HG03139 (cell line): ENCODE measurements at regions not wholly inside any gene's neighbourhood (a gene's known extent, or its start where the extent isn't known, plus 50 kb on each side); places are given as distances from the start of the nearest gene placed in this dataset.

Experiments used
- ATAC-seq: cut with Tn5 transposase; IDR thresholded peaks from one replicate; pipeline ENCODE4 v1.9.1; 2021; ENCODE audit not compliant: unreplicated experiment

- ATAC-seq = no peak
Measured at GRCh38 chr12:115598871-115599811, 678.4 kb downstream of the MED13L start.

GRCh38 chr12:115597157-115597712 lies 680.3 kb downstream of the MED13L start:
- no peak for ATAC-seq

- ATAC-seq = no peak
Measured at GRCh38 chr12:115588131-115588530, 689.4 kb downstream of the MED13L start.

- ATAC-seq = no peak
Measured at GRCh38 chr12:115584156-115584555, 693.3 kb downstream of the MED13L start.

- ATAC-seq = no peak
Measured at GRCh38 chr12:115583591-115583990, 693.9 kb downstream of the MED13L start.

GRCh38 chr12:115577401-115577800 lies 700.1 kb downstream of the MED13L start:
- ATAC-seq = no peak

GRCh38 chr12:115574826-115575225 lies 702.7 kb downstream of the MED13L start:
- ATAC-seq = no peak

GRCh38 chr12:115572440-115572839 lies 705.1 kb downstream of the MED13L start:
- no peak for ATAC-seq

- ATAC-seq = no peak
Measured at GRCh38 chr12:115571446-115571845, 706.0 kb downstream of the MED13L start.

- ATAC-seq = no peak
Measured at GRCh38 chr12:115571027-115571426, 706.5 kb downstream of the MED13L start.

- no peak for ATAC-seq
Measured at GRCh38 chr12:115570069-115570777, 707.3 kb downstream of the MED13L start.

GRCh38 chr12:115569345-115570068 lies 708.0 kb downstream of the MED13L start:
- ATAC-seq = no peak

GRCh38 chr12:115558281-115558680 lies 719.2 kb downstream of the MED13L start:
- no peak for ATAC-seq

GRCh38 chr12:115553622-115554021 lies 723.9 kb downstream of the MED13L start:
- no peak for ATAC-seq

- ATAC-seq = no peak
Measured at GRCh38 chr12:115543269-115543668, 734.2 kb downstream of the MED13L start.

GRCh38 chr12:115542656-115543055 lies 734.8 kb downstream of the MED13L start:
- ATAC-seq = no peak

GRCh38 chr12:115541891-115542421 lies 735.5 kb downstream of the MED13L start:
- ATAC-seq = no peak

GRCh38 chr12:115528466-115528865 lies 749.0 kb downstream of the MED13L start:
- no peak for ATAC-seq

- no peak for ATAC-seq
Measured at GRCh38 chr12:115521771-115522409, 755.6 kb downstream of the MED13L start.

- no peak for ATAC-seq
Measured at GRCh38 chr12:115519887-115520286, 757.6 kb downstream of the MED13L start.
